GM19324 (cell line): ENCODE measurements at regions not wholly inside any gene's neighbourhood (a gene's known extent, or its start where the extent isn't known, plus 50 kb on each side); places are given as distances from the start of the nearest gene placed in this dataset.

Experiments
- ATAC-seq: cut with Tn5 transposase; IDR thresholded peaks from one replicate; pipeline ENCODE4 v1.9.1; 2021; ENCODE audit warnings: mild to moderate bottlenecking, moderate library complexity; ENCODE audit not compliant: unreplicated experiment, low FRiP score

DNA sequence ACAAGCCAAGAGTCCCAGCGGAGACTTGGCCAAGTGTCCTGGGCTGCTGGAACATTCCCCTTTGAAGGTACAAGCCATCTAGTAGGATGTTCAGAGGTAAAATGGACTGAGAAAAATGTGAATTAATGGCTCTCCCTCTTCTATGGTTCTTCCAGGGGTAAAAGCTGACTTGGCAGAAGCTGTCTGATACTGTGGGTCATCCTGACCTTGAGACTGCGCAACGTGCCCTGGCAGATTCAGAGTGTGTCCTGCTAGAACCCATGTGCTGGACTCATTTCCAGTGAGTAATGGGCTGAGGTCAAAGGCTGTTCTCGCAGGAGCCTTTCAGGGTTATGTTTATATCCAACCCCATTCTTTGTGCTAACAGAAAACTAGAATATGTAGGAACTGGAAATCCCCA is 423.0 kb upstream of the CD180 start:
- no peak for ATAC-seq

GRCh38 chr5:67619235-67619634 is 422.6 kb upstream of the CD180 start:
- no peak for ATAC-seq

GRCh38 chr5:67617051-67617450 is 420.5 kb upstream of the CD180 start:
- ATAC-seq, result no peak

DNA sequence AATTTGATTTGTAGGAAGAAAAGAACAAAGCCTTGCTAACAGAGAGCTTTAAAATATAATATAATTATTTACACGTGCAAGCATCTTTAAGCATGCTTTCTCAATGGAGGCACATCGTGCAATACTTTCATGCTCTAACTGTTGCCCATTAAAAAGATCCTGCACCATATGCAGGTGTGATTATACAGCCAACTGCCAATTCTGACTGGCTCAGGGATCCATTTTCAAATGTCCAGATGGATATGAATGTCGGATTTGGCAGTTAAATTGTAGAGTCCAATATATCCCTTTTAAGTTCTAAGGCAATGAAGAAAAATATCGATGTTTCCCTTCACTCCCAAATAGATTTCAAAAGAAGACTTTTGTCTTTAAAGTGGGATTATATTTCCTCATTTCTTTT is 416.4 kb upstream of the CD180 start:
- no peak for ATAC-seq

GRCh38 chr5:67610186-67610912 is 413.8 kb upstream of the CD180 start:
- ATAC-seq, result no peak

- ATAC-seq, result no peak
Measured at GRCh38 chr5:67607958-67608357, 411.4 kb upstream of the CD180 start.

- ATAC-seq, result no peak
Measured at GRCh38 chr5:67606586-67606947, 410.0 kb upstream of the CD180 start.

DNA sequence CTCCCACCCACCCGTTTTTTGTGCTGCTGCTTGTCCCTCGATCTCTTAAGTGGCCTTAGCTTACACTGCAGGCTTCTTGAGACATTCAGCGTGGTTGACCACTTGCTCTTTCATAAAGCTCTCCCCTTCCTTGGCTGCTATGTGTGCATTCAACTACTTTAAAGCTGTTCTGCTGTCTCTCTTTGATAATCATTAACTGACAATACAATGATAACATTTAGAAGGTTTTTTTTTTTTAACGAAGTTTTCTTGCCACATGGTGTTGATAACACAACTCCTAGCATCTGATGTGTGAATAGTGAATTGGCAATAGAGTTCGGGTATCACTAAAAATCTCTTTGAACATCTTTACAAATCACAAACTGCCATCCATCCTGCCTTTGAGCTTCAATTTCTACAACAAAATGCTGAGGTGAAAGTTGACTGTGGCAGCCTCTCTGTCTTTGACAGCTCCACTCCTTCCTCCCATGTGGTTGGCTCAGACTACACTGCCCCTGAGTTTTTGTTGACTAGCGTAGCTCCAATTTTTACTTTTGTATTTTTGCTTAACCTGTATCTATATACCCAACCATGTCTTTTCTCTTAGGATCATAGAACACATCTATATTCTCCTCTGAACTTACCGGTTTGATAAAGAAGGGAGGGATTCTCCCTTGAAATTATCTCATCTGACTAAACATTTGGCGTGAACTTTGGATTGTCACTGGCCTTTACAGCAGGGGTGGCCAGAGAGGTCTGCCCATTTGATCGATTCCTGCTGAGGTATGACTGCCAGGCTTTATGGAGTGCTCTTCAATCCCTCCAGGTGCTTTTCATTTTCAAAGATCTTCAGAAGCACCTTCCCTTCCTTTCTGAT is 409.4 kb upstream of the CD180 start:
- no peak for ATAC-seq

- ATAC-seq, result no peak
Measured at GRCh38 chr5:67591491-67591890, 394.9 kb upstream of the CD180 start.

GRCh38 chr5:67588389-67588788 is 391.8 kb upstream of the CD180 start:
- no peak for ATAC-seq

DNA sequence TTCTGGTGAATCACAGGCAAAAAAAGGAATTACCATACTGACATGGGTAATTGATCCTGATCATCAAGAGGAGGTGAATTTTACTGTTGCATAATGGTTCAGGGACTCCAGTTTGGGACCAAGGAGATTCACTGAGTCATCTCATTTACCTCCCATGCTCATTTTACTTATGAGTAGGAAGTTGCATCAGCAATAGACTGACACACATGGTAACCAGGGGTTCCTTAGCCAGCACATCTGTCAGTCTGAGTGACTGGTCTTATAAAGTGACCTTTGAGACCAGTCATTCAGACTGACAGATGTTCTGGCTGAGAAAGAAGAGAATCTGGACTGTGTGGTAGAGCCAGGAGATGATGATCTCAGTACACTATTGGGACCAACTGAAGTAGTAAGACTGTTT is 384.6 kb upstream of the CD180 start:
- no peak for ATAC-seq

GRCh38 chr5:67578011-67578410 is 381.4 kb upstream of the CD180 start:
- ATAC-seq, result no peak

- ATAC-seq, result no peak
Measured at GRCh38 chr5:67577424-67577823, 380.8 kb upstream of the CD180 start.

DNA sequence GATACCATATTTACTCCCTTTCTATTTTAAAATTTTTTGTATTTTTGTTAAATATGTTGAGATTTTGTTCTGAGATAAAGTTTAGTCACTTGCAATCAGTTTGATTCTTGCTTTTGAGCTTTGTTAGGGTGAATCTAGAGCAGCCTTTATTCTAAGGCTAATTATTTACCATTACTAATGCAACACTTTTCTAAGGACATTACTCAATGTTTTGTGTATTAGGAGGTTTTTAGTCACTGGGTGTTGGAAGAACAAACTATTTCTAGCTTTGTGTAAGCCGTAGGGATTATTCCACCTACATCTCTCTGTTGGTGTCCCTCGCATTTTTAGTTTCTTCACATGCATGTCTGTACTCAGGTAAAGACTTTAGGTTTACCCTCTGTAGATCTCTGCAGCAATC is 379.5 kb upstream of the CD180 start:
- no peak for ATAC-seq

GRCh38 chr5:67575087-67575486 is 378.5 kb upstream of the CD180 start:
- no peak for ATAC-seq

GRCh38 chr5:67561151-67561932 is 364.7 kb upstream of the CD180 start:
- ATAC-seq, result no peak

DNA sequence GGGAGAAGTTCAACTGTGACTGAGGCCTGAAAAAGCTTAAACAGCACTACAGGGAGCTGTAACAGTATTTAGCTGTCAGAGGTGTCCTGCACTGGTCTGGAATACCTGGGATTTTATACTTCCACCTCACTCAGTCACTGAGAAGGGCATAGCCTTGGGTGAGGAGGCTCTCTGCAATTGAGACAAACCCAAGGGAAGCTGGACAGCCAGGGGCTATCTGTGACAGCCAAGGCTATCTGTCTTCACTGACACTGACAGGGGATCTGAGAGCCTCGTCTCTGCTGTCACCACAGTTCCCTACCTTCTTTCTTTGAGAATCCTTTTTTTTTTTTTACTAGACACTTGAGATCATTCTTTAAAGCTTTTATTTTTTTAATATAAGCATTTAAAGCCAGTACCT is 356.2 kb upstream of the CD180 start:
- ATAC-seq, result no peak

DNA sequence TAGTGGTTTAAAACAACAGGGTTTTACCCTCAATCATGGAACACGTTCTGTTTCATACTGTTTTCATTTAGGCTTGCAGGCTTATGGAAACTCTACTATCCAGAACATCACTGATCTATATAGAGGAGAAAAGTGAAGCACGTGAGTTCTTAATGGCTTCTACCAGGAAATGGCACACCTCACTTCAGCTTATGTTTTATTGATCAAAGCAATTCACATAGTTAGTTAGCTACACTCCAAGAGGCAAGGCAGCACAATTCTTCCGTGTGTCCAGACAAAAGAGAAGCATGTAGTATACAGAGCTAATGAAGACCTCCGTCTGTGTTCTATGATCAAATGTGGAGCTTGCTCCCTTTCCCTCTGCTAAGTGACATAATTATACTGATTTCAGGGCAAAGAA is 353.3 kb upstream of the CD180 start:
- no peak for ATAC-seq

DNA sequence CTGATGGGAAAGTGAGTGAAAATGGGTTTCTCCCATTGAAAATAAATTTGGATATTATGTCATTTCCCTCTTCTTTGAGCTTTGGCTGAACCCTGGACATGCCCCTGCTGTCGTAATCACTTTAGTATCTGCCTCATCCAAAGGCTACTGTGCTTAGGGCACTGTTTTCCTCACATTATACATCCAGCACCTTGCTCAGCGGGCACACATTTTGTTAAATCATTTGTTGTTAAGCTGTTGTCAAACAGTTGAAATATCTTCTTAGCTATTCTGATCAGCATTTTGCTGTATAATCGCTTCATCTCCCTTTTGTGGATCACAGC is 352.7 kb upstream of the CD180 start:
- ATAC-seq, result no peak

DNA sequence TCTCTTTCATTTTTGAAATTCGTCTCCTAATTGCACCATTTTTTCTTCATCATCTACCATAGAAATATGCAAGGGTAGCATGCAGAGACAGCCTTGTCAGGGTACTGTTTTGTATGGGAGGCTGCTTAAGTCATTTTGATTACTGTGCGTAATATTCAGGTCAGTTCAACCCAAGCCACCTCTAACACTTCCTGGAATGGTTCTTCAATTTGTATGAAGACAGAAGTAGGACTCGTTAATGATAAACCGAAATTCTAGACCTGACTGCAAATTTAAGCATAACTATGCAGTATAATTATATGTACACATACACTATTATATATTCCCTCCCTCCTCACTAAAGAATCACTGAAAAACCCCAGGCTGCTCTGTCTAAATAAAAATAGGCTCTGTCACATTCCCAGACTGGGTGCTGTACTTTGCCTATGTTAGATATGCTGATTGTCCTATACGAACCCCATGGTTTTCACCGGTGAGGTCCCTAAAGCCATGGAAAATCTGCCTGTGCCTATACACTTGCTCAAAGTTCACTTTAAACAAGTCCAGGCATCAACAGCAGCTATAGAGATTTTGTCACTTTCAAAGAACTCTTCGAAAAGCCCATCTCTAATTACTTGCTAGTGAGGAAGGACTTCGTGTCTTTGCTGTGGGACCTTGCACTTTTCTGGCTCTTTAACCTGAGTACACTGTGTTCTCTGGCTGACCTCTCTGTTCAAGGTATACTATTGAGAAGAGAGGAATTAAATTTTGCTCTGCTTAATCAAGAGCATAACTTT is 352.1 kb upstream of the CD180 start:
- ATAC-seq, result no peak

DNA sequence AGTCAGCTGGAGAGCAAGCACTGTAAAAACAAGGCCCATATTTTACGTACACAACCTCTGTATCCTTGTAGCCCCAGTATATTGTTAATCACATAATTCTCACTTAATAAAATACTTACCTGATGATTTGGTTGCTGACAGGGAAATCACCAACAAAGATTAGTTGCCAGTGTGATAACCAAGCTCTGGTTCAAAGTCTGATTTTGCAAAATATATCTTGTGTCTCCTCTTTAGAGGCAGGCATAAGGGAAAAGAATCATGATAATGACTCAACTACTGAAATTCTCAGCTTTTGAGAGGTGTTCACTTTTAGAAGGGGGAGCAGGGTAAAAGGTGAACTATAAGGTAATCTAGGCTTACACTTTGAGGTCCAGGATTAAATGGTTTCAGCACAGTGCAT is 351.1 kb upstream of the CD180 start:
- ATAC-seq, result no peak
